ENCODE measurements at regions not wholly inside any gene's neighbourhood (a gene's known extent, or its start where the extent isn't known, plus 50 kb on each side); places are given as distances from the start of the nearest gene placed in this dataset.

- Histone ChIP-seq H3K9me3 (no peaks in the 10 kb centered on the region), H3K27ac (no peak overlapping the region), H3K4me1 (peaks cover 14% of the 10 kb centered on the region), H3K4me2 (no peak overlapping the region), H3K4me3 (no peak overlapping the region)
- ChIA-PET CTCF (no interaction called here), POLR2A (no interaction called here)
- no peak for FAIRE-seq
- ATAC-seq = no peak
- TF ChIP-seq RFX5 (IDR thresholded peaks at IDR 0.05) (no peak), EP300 (IDR thresholded peaks at IDR 0.05) (no peak), JUNB (IDR thresholded peaks at IDR 0.05) (no peak), TFCP2L1 (CRISPR knock-in tag; IDR thresholded peaks at IDR 0.05) (no peak), ZSCAN20 (CRISPR knock-in tag; IDR thresholded peaks at IDR 0.05) (no peak), HOXA7 (CRISPR knock-in tag; IDR thresholded peaks at IDR 0.05) (no peak), CBX2 (IDR thresholded peaks at IDR 0.05; ENCODE audit: borderline replicate concordance, low read depth) (no peak), PHF8 (IDR thresholded peaks at IDR 0.05; ENCODE audit: borderline replicate concordance, low read depth) (no peak), CHD4 (IDR thresholded peaks at IDR 0.05; ENCODE audit: borderline replicate concordance) (no peak), CBX8 (IDR thresholded peaks at IDR 0.05) (no peak), GATA3 (IDR thresholded peaks at IDR 0.05; ENCODE audit: borderline replicate concordance) (no peak), USF2 (IDR thresholded peaks at IDR 0.05) (no peak)
- TF ChIP-seq, protein P1, sequence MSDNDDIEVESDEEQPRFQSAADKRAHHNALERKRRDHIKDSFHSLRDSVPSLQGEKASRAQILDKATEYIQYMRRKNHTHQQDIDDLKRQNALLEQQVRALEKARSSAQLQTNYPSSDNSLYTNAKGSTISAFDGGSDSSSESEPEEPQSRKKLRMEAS (IDR thresholded peaks at IDR 0.05) = no peak
- TF ChIP-seq, protein P2, sequence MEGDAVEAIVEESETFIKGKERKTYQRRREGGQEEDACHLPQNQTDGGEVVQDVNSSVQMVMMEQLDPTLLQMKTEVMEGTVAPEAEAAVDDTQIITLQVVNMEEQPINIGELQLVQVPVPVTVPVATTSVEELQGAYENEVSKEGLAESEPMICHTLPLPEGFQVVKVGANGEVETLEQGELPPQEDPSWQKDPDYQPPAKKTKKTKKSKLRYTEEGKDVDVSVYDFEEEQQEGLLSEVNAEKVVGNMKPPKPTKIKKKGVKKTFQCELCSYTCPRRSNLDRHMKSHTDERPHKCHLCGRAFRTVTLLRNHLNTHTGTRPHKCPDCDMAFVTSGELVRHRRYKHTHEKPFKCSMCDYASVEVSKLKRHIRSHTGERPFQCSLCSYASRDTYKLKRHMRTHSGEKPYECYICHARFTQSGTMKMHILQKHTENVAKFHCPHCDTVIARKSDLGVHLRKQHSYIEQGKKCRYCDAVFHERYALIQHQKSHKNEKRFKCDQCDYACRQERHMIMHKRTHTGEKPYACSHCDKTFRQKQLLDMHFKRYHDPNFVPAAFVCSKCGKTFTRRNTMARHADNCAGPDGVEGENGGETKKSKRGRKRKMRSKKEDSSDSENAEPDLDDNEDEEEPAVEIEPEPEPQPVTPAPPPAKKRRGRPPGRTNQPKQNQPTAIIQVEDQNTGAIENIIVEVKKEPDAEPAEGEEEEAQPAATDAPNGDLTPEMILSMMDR (IDR thresholded peaks at IDR 0.05) = no peak
- DNase-seq (ENCODE audit: low read depth in 1 of 2, low spot score in 1 of 2) = no peak
Observed at GRCh38 chr3:160616311-160616710, 50.9 kb upstream of the KPNA4 start.
